DOHH2 (cell line): ENCODE measurements at regions not wholly inside any gene's neighbourhood (a gene's known extent, or its start where the extent isn't known, plus 50 kb on each side); places are given as distances from the start of the nearest gene placed in this dataset.

ENCODE experiments used
- H3F3A ChIP-seq: fragments of 200-600 bp; sonication (generic), shearing (Covaris generic); 2 replicates; pipeline ENCODE4 v1.6.0; 2016; ENCODE audit warnings: antibody characterized with exemption, mild to moderate bottlenecking; ENCODE audit not compliant: control insufficient read depth, insufficient read depth
- H3K27ac ChIP-seq: fragments of 200-600 bp; sonication (generic); 2 replicates; pipeline ENCODE4 v1.5.1; 2014; ENCODE audit warnings: low read depth, mild to moderate bottlenecking, low read length, moderate library complexity
- H3K27me3 ChIP-seq: fragments of 200-600 bp; sonication (generic); 2 replicates; pipeline ENCODE4 v1.6.1; 2014; ENCODE audit warnings: mild to moderate bottlenecking, low read length, mixed read lengths; ENCODE audit not compliant: control insufficient read depth
- H3K36me3 ChIP-seq: fragments of 200-600 bp; sonication (generic); 2 replicates; pipeline ENCODE4 v1.6.1; 2014; ENCODE audit warnings: mild to moderate bottlenecking, low read length, moderate library complexity, mixed read lengths; ENCODE audit not compliant: control insufficient read depth
- H3K4me1 ChIP-seq: fragments of 200-600 bp; sonication (generic); 2 replicates; pipeline ENCODE4 v1.6.1; 2014; ENCODE audit warnings: mild to moderate bottlenecking, low read length, mixed read lengths; ENCODE audit not compliant: control insufficient read depth
- H3K4me2 ChIP-seq: fragments of 200-600 bp; sonication (generic); 2 replicates; pipeline ENCODE4 v1.6.0; 2014; ENCODE audit warnings: mild to moderate bottlenecking, low read length, moderate library complexity
- H3K4me3 ChIP-seq: fragments of 200-600 bp; sonication (generic); 2 replicates; pipeline ENCODE4 v1.5.1; 2014; ENCODE audit warnings: mild to moderate bottlenecking, low read length, mixed read lengths
- H3K79me2 ChIP-seq: fragments of 200-600 bp; sonication (generic); 2 replicates; pipeline ENCODE4 v1.6.1; 2014; ENCODE audit warnings: mild to moderate bottlenecking, low read length, mixed read lengths; ENCODE audit not compliant: control insufficient read depth
- H3K9me2 ChIP-seq: fragments of 200-600 bp; sonication (generic); replicated peaks from 2 replicates; pipeline ENCODE4 v1.6.1; 2014; ENCODE audit warnings: mild to moderate bottlenecking, low read length, mixed read lengths; ENCODE audit not compliant: control insufficient read depth
- H3K9me3 ChIP-seq: fragments of 200-600 bp; sonication (generic); 2 replicates; pipeline ENCODE4 v1.6.1; 2014; ENCODE audit warnings: antibody characterized with exemption, low read length, mixed read lengths; ENCODE audit not compliant: control insufficient read depth, insufficient read depth
- H4K20me1 ChIP-seq: fragments of 200-600 bp; sonication (generic); 2 replicates; pipeline ENCODE4 v1.6.0; 2014; ENCODE audit warnings: low read depth, mild to moderate bottlenecking, antibody characterized with exemption, low read length, moderate library complexity; ENCODE audit not compliant: control insufficient read depth, insufficient read depth
- CTCF ChIP-seq: fragments of 200-600 bp; sonication (generic); IDR thresholded peaks from one replicate; pipeline ENCODE4 v1.5.1; 2014; ENCODE audit warnings: antibody characterized with exemption, mild to moderate bottlenecking, low read depth, low read length; ENCODE audit not compliant: poor library complexity, severe bottlenecking
- EZH2phosphoT487 ChIP-seq: fragments of 200-600 bp; sonication (generic); IDR thresholded peaks from 2 replicates; pipeline ENCODE4 v1.6.1; 2017; ENCODE audit warnings: borderline replicate concordance, mild to moderate bottlenecking, antibody characterized with exemption, low read length, moderate library complexity, mixed read lengths

- no peaks in the 10 kb centered on the region for H3F3A ChIP-seq
- TF ChIP-seq CTCF = no peak
- TF ChIP-seq EZH2phosphoT487 = no peak
- H3K4me1 ChIP-seq = no peaks in the 10 kb centered on the region
- no peaks in the 10 kb centered on the region for H3K9me3 ChIP-seq
- H3K36me3 ChIP-seq = no peaks in the 10 kb centered on the region
- H3K4me3 ChIP-seq = no peak overlapping the region
- H3K79me2 ChIP-seq = no peaks in the 10 kb centered on the region
- H3K27me3 ChIP-seq = no peaks in the 10 kb centered on the region
- H3K9me2 ChIP-seq = no peaks in the 10 kb centered on the region
- H4K20me1 ChIP-seq = no peaks in the 10 kb centered on the region
- H3K4me2 ChIP-seq = no peak overlapping the region
- H3K27ac ChIP-seq = no peak overlapping the region
Observed at GRCh38 chr2:120844070-120844738, 108.5 kb downstream of the GLI2 start.

- H3K9me2 ChIP-seq = no peaks in the 10 kb centered on the region
- no peaks in the 10 kb centered on the region for H3K9me3 ChIP-seq
- no peak overlapping the region for H3K4me2 ChIP-seq
- no peaks in the 10 kb centered on the region for H4K20me1 ChIP-seq
- no peak overlapping the region for H3K27ac ChIP-seq
- H3K27me3 ChIP-seq = no peaks in the 10 kb centered on the region
- no peak overlapping the region for H3K4me3 ChIP-seq
- TF ChIP-seq CTCF = no peak
- TF ChIP-seq EZH2phosphoT487 = no peak
- no peaks in the 10 kb centered on the region for H3K79me2 ChIP-seq
- H3K36me3 ChIP-seq = no peaks in the 10 kb centered on the region
- H3F3A ChIP-seq = no peaks in the 10 kb centered on the region
- H3K4me1 ChIP-seq = no peaks in the 10 kb centered on the region
Observed at GRCh38 chr2:120845277-120845676, 109.6 kb downstream of the GLI2 start.

GRCh38 chr2:120846406-120847095 lies 110.9 kb downstream of the GLI2 start:
- H3K9me2 ChIP-seq = no peaks in the 10 kb centered on the region
- H3K4me2 ChIP-seq = no peak overlapping the region
- no peak for TF ChIP-seq CTCF
- TF ChIP-seq EZH2phosphoT487 = no peak
- H3K79me2 ChIP-seq = no peaks in the 10 kb centered on the region
- no peak overlapping the region for H3K27ac ChIP-seq
- no peaks in the 10 kb centered on the region for H3K9me3 ChIP-seq
- no peaks in the 10 kb centered on the region for H4K20me1 ChIP-seq
- no peaks in the 10 kb centered on the region for H3K4me1 ChIP-seq
- no peaks in the 10 kb centered on the region for H3K36me3 ChIP-seq
- H3K4me3 ChIP-seq = no peak overlapping the region
- no peaks in the 10 kb centered on the region for H3K27me3 ChIP-seq
- no peaks in the 10 kb centered on the region for H3F3A ChIP-seq
